ENCODE measurements at regions not wholly inside any gene's neighbourhood (a gene's known extent, or its start where the extent isn't known, plus 50 kb on each side); places are given as distances from the start of the nearest gene placed in this dataset.

GRCh38 chr17:72574675-72575510, 454.1 kb downstream of the SOX9 start:
- TF ChIP-seq, protein P1, sequence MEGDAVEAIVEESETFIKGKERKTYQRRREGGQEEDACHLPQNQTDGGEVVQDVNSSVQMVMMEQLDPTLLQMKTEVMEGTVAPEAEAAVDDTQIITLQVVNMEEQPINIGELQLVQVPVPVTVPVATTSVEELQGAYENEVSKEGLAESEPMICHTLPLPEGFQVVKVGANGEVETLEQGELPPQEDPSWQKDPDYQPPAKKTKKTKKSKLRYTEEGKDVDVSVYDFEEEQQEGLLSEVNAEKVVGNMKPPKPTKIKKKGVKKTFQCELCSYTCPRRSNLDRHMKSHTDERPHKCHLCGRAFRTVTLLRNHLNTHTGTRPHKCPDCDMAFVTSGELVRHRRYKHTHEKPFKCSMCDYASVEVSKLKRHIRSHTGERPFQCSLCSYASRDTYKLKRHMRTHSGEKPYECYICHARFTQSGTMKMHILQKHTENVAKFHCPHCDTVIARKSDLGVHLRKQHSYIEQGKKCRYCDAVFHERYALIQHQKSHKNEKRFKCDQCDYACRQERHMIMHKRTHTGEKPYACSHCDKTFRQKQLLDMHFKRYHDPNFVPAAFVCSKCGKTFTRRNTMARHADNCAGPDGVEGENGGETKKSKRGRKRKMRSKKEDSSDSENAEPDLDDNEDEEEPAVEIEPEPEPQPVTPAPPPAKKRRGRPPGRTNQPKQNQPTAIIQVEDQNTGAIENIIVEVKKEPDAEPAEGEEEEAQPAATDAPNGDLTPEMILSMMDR (IDR thresholded peaks at IDR 0.05; ENCODE audit: low read depth, low read length): no peak
- no peak for DNase-seq (ENCODE audit: low read depth, low spot score)
- in situ Hi-C loops (cut with HindIII; ENCODE audit: low sequenced_read_pairs): no loop called here
- H3K4me3 ChIP-seq (ENCODE audit: low read depth, low read length): no peak overlapping the region

GRCh38 chr17:72575542-72576233, 454.9 kb downstream of the SOX9 start:
- TF ChIP-seq, protein P1 (IDR thresholded peaks at IDR 0.05; ENCODE audit: low read depth, low read length): no peak
- in situ Hi-C loops (cut with HindIII; ENCODE audit: low sequenced_read_pairs): no loop called here
- DNase-seq (ENCODE audit: low read depth, low spot score): no peak
- no peak overlapping the region for H3K4me3 ChIP-seq (ENCODE audit: low read depth, low read length)

DNA sequence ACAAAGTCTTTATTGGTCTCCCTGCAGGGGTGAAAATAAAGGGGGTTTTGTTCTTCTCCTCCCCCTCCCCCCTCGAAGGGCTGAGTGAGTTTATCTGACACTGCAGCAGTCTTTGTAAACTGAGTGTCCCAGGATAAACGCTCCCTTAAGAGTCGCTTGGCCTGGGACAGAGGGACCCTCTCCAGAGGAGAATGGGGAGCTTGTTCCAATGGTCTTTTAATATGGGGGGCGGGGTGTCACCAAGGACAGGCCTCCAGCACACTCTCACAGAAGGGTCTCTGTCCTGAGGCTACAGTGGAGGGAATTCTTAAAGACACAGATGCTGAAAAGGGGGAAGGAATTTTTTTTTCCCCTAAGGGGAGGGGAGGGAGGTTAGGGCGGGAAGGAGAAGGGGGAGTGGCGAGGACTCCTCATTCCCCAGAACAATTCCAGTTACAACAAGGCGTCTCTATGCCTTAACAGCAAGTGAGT, 455.5 kb downstream of the SOX9 start:
- no peak for DNase-seq (ENCODE audit: low read depth, low spot score)
- in situ Hi-C loops (cut with HindIII; ENCODE audit: low sequenced_read_pairs): no loop called here
- no peak overlapping the region for H3K4me3 ChIP-seq (ENCODE audit: low read depth, low read length)
- TF ChIP-seq, protein P1 (IDR thresholded peaks at IDR 0.05; ENCODE audit: low read depth, low read length): no peak

DNA sequence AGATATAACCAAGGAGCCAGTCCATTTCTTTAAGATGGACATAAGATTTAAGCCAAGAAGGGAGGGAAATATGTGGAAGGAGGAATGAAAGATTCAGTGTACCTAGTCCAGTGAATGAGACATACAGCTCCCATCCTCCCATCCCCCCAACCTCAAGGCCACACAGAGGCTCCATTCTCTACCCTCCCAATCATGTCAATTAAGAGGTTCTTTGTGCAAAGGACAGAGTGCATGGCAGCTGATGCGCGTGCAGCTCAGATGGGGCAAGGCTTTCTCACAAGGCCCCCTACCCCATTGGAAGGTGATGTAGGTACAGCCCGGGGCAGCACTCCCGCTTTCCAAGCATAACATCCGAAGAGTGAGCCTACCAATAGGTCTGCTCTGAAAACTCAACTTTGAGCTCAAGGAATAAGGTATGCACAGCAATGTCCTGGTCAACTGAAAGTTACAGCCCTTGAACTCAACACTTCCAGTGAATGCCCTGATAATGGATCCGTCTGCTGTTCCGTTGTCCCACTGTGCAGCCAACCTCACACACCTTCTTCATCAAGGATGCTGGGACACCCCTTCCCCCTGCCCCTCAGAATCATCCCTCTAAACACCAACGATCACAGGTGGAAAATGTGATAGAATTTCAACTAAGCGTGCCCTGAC, 458.1 kb downstream of the SOX9 start:
- TF ChIP-seq, protein P1 (IDR thresholded peaks at IDR 0.05; ENCODE audit: low read depth, low read length): no peak
- in situ Hi-C loops (cut with HindIII; ENCODE audit: low sequenced_read_pairs): no loop called here
- no peak overlapping the region for H3K4me3 ChIP-seq (ENCODE audit: low read depth, low read length)
- DNase-seq (ENCODE audit: low read depth, low spot score): no peak

DNA sequence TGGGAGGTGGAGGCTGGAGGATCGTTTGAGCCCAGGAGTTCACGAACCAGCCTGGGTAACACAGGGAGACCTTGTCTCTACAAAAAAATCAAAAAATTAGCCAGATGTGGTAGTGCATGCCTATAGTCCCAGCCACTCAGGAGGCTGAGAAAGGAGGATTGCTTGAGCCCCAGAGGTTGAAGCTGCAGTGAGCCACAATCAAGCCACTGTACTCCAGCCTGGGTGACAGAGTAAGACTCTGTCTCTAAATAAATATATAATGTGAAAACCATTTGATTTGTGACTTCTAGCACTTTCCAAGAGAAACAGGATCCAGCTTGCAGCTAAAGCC, 459.1 kb downstream of the SOX9 start:
- H3K4me3 ChIP-seq (ENCODE audit: low read depth, low read length): no peak overlapping the region
- TF ChIP-seq, protein P1 (IDR thresholded peaks at IDR 0.05; ENCODE audit: low read depth, low read length): no peak
- in situ Hi-C loops (cut with HindIII; ENCODE audit: low sequenced_read_pairs): no loop called here
- DNase-seq (ENCODE audit: low read depth, low spot score): no peak

DNA sequence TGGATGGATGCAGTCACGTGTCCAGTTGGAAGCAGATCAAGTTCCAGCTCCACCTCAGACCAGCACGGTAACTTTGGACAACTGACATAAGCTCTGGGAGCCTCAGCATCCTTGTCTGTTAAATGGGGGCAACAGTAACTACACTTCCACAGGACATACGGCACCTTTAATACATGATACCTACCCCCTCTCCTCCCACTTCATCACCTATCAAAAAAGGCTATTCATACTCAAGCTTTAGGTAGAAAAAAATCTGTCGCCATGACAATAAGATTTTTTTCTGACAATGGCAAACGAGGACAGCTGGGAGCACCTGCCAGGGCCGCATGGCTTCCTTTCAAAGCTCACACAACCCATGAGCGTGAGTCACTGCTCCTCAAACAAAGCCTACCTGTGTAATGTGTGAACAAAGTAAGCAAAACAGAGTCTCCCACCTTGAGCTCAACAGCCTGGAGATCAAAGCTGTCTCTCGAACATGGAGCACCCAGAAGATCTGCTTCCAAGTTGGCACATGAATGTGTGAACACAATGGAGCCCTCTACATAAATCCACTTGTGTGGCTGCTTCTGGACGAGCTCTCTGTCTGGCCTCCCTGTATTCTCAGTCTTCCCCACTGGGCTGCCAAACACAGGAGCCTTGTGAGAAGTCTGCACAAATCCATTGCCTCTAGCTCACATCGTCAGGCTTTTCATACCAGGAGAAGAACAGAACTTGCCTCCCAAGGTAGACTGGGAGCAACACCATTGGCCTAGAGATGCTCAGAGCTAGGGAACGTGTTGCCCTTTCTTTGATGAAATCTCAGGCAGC, 459.7 kb downstream of the SOX9 start:
- H3K4me3 ChIP-seq (ENCODE audit: low read depth, low read length): no peak overlapping the region
- DNase-seq (ENCODE audit: low read depth, low spot score): no peak
- TF ChIP-seq, protein P1 (IDR thresholded peaks at IDR 0.05; ENCODE audit: low read depth, low read length): no peak
- in situ Hi-C loops (cut with HindIII; ENCODE audit: low sequenced_read_pairs): no loop called here
